K562 (cell line): ENCODE measurements at regions not wholly inside any gene's neighbourhood (a gene's known extent, or its start where the extent isn't known, plus 50 kb on each side); places are given as distances from the start of the nearest gene placed in this dataset.

Experiments used
- ATAC-seq: fragments of 200-7000 bp; cut with Tn5 transposase; 3 replicates; pipeline ENCODE4 v1.9.1; 2020; ENCODE audit warnings: moderate library complexity
- BruUV-seq: library from RNA; stranded (reverse); fragments of 400-500 nt; replicated peaks from 2 replicates; lab custom pipeline; 2021; lab: Mats Ljungman, UMichigan
- CTCF ChIA-PET: fragments of 300-600 bp; formaldehyde crosslinking; extraction: SDS; loops from one replicate; lab custom pipeline; 2021; ENCODE audit warnings: low intra/inter-chr PET ratio; lab: Yijun Ruan, JAX
- POLR2A ChIA-PET: fragments of 300-600, 350-650 bp; sonication (Branson Sonifier 250); formaldehyde crosslinking; extraction: SDS; loops from one replicate; lab custom pipeline; 2021; ENCODE audit warnings: antibody characterized with exemption, inconsistent platforms; lab: Yijun Ruan, JAX
- DNase-seq, 4 experiments: peaks; one replicate each; pipeline versions ENCODE4 v3.0.0 to v3.0.0-alpha.2; 2011 to 2018; ENCODE audit warnings: low spot score in 3 of 4, mixed read lengths in 3 of 4; ENCODE audit errors: extremely low read depth in 1 of 4
- FAIRE-seq: peaks from 2 replicates; lab custom pipeline; 2011; peaks lifted over from hg19 to GRCh38; lab: Jason Lieb, UNC
- H2AFZ ChIP-seq: 2 replicates; pipeline ENCODE4 v1.6.0; 2011; ENCODE audit warnings: low read depth, low read length, control low read depth, inconsistent platforms
- H3K27ac ChIP-seq: fragments of 200-600 bp; 3 replicates; pipeline ENCODE4 v1.8.0; 2011; ENCODE audit warnings: low read depth, mild to moderate bottlenecking, control low read depth, inconsistent platforms, low read length, moderate library complexity, mixed read lengths; ENCODE audit errors: extremely low read depth
- H3K27me3 ChIP-seq, 2 experiments: fragments of 300-600 bp in 1 of 2; 2 replicates in 1 of 2; 3 replicates in 1 of 2; pipeline versions ENCODE4 v1.6.0 to v1.8.0; 2011; ENCODE audit warnings: inconsistent platforms in 2 of 2, low read length in 2 of 2, mild to moderate bottlenecking in 1 of 2, mixed read lengths in 1 of 2, moderate library complexity in 1 of 2; ENCODE audit not compliant: control insufficient read depth in 2 of 2, insufficient read depth in 2 of 2
- H3K36me3 ChIP-seq: fragments of 300-600 bp; 3 replicates; pipeline ENCODE4 v1.8.0; 2011; ENCODE audit warnings: mild to moderate bottlenecking, low read length, inconsistent platforms; ENCODE audit not compliant: control insufficient read depth, insufficient read depth
- H3K4me1 ChIP-seq, 2 experiments: fragments of 200-600 bp in 1 of 2; replicated peaks in 1 of 2; 2 replicates in 1 of 2; 3 replicates in 1 of 2; pipeline versions ENCODE4 v1.5.1 to v1.8.0; 2011; ENCODE audit warnings: inconsistent platforms in 2 of 2, low read length in 2 of 2, mild to moderate bottlenecking in 1 of 2, mixed read lengths in 1 of 2, moderate library complexity in 1 of 2; ENCODE audit not compliant: control insufficient read depth in 2 of 2, insufficient read depth in 2 of 2
- H3K4me2 ChIP-seq: 2 replicates; pipeline ENCODE4 v1.6.1; 2011; ENCODE audit warnings: low read length, control low read depth, inconsistent platforms, mixed read lengths; ENCODE audit not compliant: insufficient read depth
- H3K4me3 ChIP-seq: fragments of 200-600 bp; sonication (generic), shearing (Covaris generic); 2 replicates; pipeline ENCODE4 v1.5.1; 2016; ENCODE audit warnings: control low read depth, inconsistent platforms
- H3K79me2 ChIP-seq: fragments of 200-600 bp; 3 replicates; pipeline ENCODE4 v1.8.0; 2011; ENCODE audit warnings: low read length, inconsistent platforms; ENCODE audit not compliant: control insufficient read depth, insufficient read depth
- H3K9ac ChIP-seq, 2 experiments: 2 replicates each; pipeline versions ENCODE4 v1.6.0 to v1.6.1; 2011; ENCODE audit warnings: low read depth in 2 of 2, low read length in 2 of 2, control low read depth in 1 of 2, inconsistent platforms in 1 of 2, mild to moderate bottlenecking in 1 of 2, mixed read lengths in 1 of 2; ENCODE audit not compliant: insufficient read depth in 1 of 2
- H3K9me1 ChIP-seq: one replicate; pipeline ENCODE4 v1.6.0; 2011; ENCODE audit warnings: inconsistent platforms, mild to moderate bottlenecking, low read length, moderate library complexity; ENCODE audit not compliant: control insufficient read depth, insufficient read depth
- H3K9me3 ChIP-seq: replicated peaks from 2 replicates; pipeline ENCODE4 v1.5.1; 2011; ENCODE audit warnings: low read depth, low read length, inconsistent platforms; ENCODE audit not compliant: control insufficient read depth, insufficient read depth
- H4K20me1 ChIP-seq: replicated peaks from 2 replicates; pipeline ENCODE4 v1.6.1; 2011; ENCODE audit warnings: low read length, inconsistent platforms, mixed read lengths; ENCODE audit not compliant: control insufficient read depth, insufficient read depth
- DIDO1 ChIP-seq: fragments of 450-650 bp; IDR thresholded peaks from 2 replicates; pipeline ENCODE4 v1.6.1; 2016; ENCODE audit warnings: low read depth, missing biosample characterization, missing genetic modification characterization
- DNMT1 ChIP-seq: fragments of 450-650 bp; IDR thresholded peaks from 2 replicates; pipeline ENCODE4 v1.6.1; 2016; ENCODE audit warnings: antibody characterized with exemption, mild to moderate bottlenecking
- FOXP4 ChIP-seq: sonication (generic); formaldehyde crosslinking; IDR thresholded peaks from 2 replicates; pipeline ENCODE4 v1.8.0; 2022; ENCODE audit warnings: mild to moderate bottlenecking, missing genetic modification reagents, borderline replicate concordance
- HIVEP1 ChIP-seq: fragments of 250-450 bp; sonication (Bioruptor Pico); IDR thresholded peaks from 2 replicates; pipeline ENCODE4 v1.4.0; 2020; ENCODE audit warnings: mild to moderate bottlenecking
- IRF9 ChIP-seq: fragments of 450-650 bp; IDR thresholded peaks from 2 replicates; pipeline ENCODE4 v1.6.1; 2016; ENCODE audit warnings: missing biosample characterization, missing genetic modification characterization
- LARP7 ChIP-seq: fragments of 450-650 bp; IDR thresholded peaks from 2 replicates; pipeline ENCODE4 v1.6.1; 2016
- MEF2A ChIP-seq: IDR thresholded peaks from 2 replicates; pipeline ENCODE4 v1.6.1; 2011; ENCODE audit warnings: low read depth, mild to moderate bottlenecking, low read length, moderate library complexity; ENCODE audit not compliant: control insufficient read depth
- ZFP1 ChIP-seq: fragments of 450-650 bp; formaldehyde crosslinking; IDR thresholded peaks from 2 replicates; pipeline ENCODE4 v1.4.0; 2020; ENCODE audit warnings: mild to moderate bottlenecking, mixed read lengths
- ZNF764 ChIP-seq: fragments of 250-450 bp; sonication (Bioruptor Pico); IDR thresholded peaks from 2 replicates; pipeline ENCODE4 v1.4.0; 2020; ENCODE audit warnings: low read depth, mild to moderate bottlenecking, moderate library complexity
- WGBS: fragments of 100-300 bp; shearing (Covaris generic); methylation state at CpG from one replicate; pipeline ENCODE4 v1.1.6; 2016; ENCODE audit warnings: low coverage, mixed read lengths; ENCODE audit not compliant: insufficient coverage; ENCODE audit errors: missing lambda C conversion rate; 5-methylcytosine and 5-hydroxymethylcytosine counted together
- in situ Hi-C: fragments of 300-500 bp; cut with MboI; formaldehyde crosslinking; loops from 4 replicates; pipeline ENCODE4 v1.15.0; 2018; ENCODE audit warnings: inconsistent platforms, mixed read lengths
- intact Hi-C: fragments of 100-400 bp; cut with micrococcal nuclease; formaldehyde crosslinking; loops from 2 replicates; pipeline ENCODE4 v1.14.2; 2022

- TF ChIP-seq IRF9 (tag), result no peak
- no peak for TF ChIP-seq DIDO1 (tag)
- TF ChIP-seq MEF2A, result no peak
- TF ChIP-seq ZFP1, result no peak
- no peak for TF ChIP-seq HIVEP1
- TF ChIP-seq FOXP4 (CRISPR knock-in tag), result no peak
- no peak for TF ChIP-seq LARP7
- no peak for TF ChIP-seq DNMT1
- no peak for TF ChIP-seq ZNF764
- no peaks in the 10 kb centered on the region for H3K79me2 ChIP-seq
- CTCF ChIA-PET, result no interaction called here
- intact Hi-C loops (no loop called here), in situ Hi-C loops (no loop called here)
- WGBS, result 0% methylated on average over 4 of the region's 4 CpGs
- FAIRE-seq (no peak), ATAC-seq (no peak), DNase-seq (no peak)
- H3K4me3 ChIP-seq, result no peak overlapping the region
- no peaks in the 10 kb centered on the region for H4K20me1 ChIP-seq
- H3K9me1 ChIP-seq, result no peaks in the 10 kb centered on the region
- H3K9me3 ChIP-seq, result no peaks in the 10 kb centered on the region
- H3K4me1 ChIP-seq, result no peaks in the 10 kb centered on the region
- no peak overlapping the region for H3K9ac ChIP-seq
- no peaks in the 10 kb centered on the region for H3K36me3 ChIP-seq
- no TSS peak for BruUV-seq
- no peak overlapping the region for H3K27ac ChIP-seq
- no peak overlapping the region for H3K4me2 ChIP-seq
- POLR2A ChIA-PET, result no interaction called here
- no peaks in the 10 kb centered on the region for H3K27me3 ChIP-seq
- no peak overlapping the region for H2AFZ ChIP-seq
These were observed 369.4 kb upstream of the CCDC196 start for GRCh38 chr14:66116732-66117131.
